22Rv1 (cell line): ENCODE measurements at regions not wholly inside any gene's neighbourhood (a gene's known extent, or its start where the extent isn't known, plus 50 kb on each side); places are given as distances from the start of the nearest gene placed in this dataset.
A peak's percentile ranks its signal among the peaks of the same experiment; 100 is the strongest.

Experiments
- H3K27ac ChIP-seq: fragments of 450-650 bp; 2 replicates; pipeline ENCODE4 v1.5.1; 2017
- CTCF ChIP-seq: fragments of 450-650 bp; IDR thresholded peaks from 2 replicates; pipeline ENCODE4 v1.5.1; 2017; ENCODE audit warnings: mild to moderate bottlenecking
- ZFX ChIP-seq: fragments of 450-650 bp; IDR thresholded peaks from 2 replicates; pipeline ENCODE4 v1.6.1; 2017; ENCODE audit warnings: antibody characterized with exemption, borderline replicate concordance

DNA sequence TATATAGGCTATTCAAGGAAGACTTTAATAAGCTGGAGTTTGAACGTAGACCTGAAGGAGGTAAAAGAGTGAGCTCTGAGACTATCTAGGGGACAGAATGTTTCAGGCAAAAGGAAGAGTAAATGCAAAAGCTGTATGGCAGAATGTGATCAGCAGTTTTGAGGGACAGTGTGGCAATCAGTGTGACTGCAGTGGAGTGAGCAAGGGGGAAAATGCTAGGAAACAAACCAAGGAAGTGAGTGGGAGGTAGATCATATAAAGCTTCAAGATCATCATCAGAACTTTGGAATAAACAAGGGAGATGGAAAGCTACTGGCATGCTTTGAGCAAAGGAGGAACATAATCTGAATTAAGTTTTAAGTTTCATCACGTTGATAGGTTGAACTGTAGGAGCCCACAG is 67.5 kb upstream of the BTG1 start:
- TF ChIP-seq ZFX, result no peak
- H3K27ac ChIP-seq, result no peak overlapping the region

- no peak overlapping the region for H3K27ac ChIP-seq
- TF ChIP-seq CTCF (no peak), ZFX (no peak)
Measured at GRCh38 chr12:92210071-92210470, 64.4 kb upstream of the BTG1 start.

GRCh38 chr12:92208613-92209121 is 63.0 kb upstream of the BTG1 start:
- H3K27ac ChIP-seq, result peak overlapping the region; percentile 38
- no peak for TF ChIP-seq CTCF
- no peak for TF ChIP-seq ZFX

DNA sequence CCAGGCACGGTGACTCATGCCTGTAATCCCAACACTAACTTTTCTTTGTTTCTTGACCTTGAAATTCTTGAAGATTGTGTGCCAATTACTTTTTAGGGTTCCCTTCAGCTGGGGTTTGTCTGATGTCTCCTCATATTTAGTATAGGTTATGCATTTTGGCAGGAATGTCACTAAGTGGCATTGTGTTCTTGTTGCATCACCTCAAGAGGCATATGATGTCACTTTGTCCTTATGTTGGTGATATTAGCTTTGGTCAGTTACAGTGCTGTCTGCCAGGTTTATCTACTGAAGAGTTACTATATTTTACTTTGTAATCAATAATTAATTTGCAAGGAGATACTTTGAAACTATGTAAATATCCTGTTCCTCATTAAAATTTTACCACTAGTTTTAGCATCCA is 61.0 kb upstream of the BTG1 start:
- no peak overlapping the region for H3K27ac ChIP-seq

GRCh38 chr12:92206011-92206410 is 60.4 kb upstream of the BTG1 start:
- TF ChIP-seq CTCF (no peak), ZFX (no peak)

More for the DNA sequence above, 61.0 kb upstream of the BTG1 start:
- TF ChIP-seq CTCF (no peak), ZFX (no peak)

GRCh38 chr12:92199819-92200576 is 54.4 kb upstream of the BTG1 start:
- no peak overlapping the region for H3K27ac ChIP-seq
- TF ChIP-seq CTCF, result no peak
- TF ChIP-seq ZFX, result no peak

More at GRCh38 chr12:92206011-92206410, 60.4 kb upstream of the BTG1 start:
- H3K27ac ChIP-seq, result no peak overlapping the region

DNA sequence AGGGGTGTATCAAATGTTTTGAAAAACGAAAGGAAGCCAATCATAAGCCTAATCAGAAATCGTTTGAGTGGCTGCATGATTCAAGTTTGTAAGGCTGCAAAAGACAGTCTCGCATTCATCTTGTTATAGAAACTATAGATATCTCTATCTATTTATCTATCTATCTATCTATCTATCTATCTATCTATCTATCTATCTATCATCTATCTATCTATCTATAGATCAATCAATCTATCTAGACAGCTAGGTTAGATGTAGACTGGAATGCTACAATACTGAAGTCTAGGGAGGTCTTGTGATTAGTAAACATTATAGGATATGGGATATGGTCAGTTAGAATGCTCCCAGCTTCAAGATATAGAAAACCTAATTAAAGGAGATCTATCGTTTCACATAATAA is 52.2 kb upstream of the BTG1 start:
- H3K27ac ChIP-seq, result no peak overlapping the region
- no peak for TF ChIP-seq ZFX
- no peak for TF ChIP-seq CTCF
